ENCODE measurements at regions not wholly inside any gene's neighbourhood (a gene's known extent, or its start where the extent isn't known, plus 50 kb on each side); places are given as distances from the start of the nearest gene placed in this dataset.

GRCh38 chr1:209505044-209505443, 78.5 kb upstream of the CAMK1G start:
- DNase-seq: no peak

DNA sequence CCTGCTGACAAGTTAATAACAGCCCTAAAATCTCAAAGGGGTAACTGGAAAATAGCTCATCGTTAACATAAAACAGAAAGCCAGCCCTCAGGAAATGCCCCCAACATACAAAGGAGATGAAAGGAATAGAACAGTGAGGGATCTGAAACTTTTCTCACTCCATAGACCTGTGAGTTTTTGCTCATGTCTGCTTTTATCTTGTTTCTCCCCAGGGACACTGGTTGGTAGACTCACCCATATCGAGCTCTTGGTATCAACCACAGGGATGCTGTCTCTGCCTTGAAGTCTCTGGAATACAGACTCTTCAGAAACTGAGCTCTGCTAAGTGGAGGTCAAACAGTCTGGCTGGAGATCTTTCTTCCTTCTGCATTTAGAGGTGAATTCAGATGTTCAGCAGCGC, 77.4 kb upstream of the CAMK1G start:
- no peak for DNase-seq

GRCh38 chr1:209509039-209509438, 74.5 kb upstream of the CAMK1G start:
- DNase-seq: no peak

DNA sequence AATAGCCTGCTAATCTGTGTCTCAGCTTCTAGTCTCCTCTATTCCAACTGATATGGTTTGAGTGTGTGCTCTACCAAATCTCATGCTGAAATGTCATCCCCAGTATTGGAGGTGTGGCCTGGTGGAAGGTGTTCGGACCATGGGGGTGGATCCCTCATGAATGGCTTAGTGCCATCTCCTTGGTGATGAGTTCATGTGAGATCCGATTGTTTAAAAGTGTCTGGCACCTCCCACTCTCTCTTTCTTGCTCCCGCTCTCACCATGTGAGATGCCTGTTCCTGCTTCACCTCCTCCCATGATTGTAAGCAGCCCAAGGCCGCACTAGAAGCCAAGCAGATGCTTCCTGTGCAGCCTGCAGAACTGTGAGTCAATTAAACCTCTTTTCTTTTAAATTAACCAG, 73.5 kb upstream of the CAMK1G start:
- DNase-seq: no peak

- DNase-seq: no peak
Observed at GRCh38 chr1:209511169-209511568, 72.3 kb upstream of the CAMK1G start.

DNA sequence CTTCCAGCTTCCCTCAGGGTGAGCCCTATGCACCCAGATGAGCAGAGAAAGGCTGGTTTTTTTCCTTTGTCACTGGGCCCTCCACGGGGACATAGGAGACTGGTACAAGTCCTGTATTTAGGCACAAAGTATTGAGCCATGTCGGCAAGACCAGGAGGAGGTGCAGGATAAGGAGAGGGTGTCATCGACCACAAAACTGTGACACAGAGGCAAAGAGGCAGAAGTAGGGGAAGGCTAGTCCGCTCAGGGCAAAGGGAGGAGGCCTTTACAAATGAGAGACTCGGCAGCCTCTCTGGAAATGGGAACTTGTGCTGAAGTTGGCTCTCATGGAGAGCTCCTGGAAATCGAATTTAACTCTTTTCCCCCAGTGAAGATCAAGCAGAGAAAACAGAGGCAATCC, 70.7 kb upstream of the CAMK1G start:
- DNase-seq: no peak

- no peak for DNase-seq
Observed at GRCh38 chr1:209513226-209513625, 70.3 kb upstream of the CAMK1G start.

DNA sequence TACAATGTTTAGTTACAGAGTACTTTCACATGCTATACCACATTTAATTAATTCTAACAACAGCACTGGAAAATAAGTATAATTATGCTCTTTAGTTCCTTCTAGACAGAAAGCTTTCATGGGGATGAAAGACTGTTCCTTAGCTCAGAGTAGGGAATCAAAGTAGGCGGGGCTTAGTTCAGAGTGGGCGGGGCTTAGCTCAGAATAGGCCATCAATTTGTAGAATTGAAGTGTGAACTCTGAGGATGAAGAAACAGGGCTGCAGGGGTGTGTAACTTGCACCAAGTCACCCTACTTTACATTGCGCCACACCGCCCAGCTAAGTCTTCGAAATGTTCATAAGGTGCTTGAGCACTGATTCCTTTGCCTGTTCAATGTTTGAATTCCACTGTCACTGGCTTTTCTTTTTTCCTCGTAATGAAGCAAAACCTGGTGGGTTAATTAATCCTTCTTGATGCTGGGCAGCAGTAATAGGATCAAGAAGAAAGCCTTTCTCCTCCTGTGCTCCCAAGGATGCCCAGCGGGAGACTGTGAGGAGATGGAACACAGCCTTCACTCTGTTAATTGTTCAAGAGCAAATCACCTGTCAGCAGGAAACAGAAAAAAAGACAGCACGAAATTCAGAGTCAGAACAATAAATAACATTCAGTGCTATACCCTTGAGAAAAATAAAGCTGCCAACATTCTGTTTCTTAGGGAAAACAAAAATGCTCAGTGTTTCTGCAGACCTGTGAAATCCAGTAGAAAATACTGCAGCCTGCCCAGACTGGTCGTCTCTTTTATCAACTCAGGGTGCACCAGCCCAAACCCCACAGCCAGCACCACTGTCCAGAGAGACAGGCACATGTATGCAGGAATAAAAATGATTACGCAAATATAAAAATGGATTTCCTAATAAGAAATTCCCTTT, 66.5 kb upstream of the CAMK1G start:
- no peak for DNase-seq

GRCh38 chr1:209517681-209518050, 65.8 kb upstream of the CAMK1G start:
- DNase-seq: no peak

GRCh38 chr1:209519786-209520185, 63.7 kb upstream of the CAMK1G start:
- no peak for DNase-seq

DNA sequence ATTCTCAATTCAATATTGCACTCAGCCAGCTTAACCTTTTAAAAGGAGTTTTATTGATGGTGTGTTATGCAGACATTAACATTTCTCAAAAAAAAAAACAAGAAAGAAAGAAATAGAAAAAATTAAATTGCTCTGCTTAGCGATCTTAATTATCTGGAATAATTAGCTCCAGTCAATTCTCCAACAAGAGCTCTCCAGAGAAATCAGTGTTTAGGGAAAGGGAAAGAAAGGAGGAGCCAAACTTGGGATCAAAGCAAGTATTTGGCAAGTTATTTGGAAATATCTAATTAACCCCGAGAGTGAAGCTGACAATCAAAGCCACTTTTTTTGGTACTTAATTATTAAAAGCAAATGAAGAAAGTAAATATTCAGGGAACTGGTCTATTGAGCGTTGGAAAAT, 60.7 kb upstream of the CAMK1G start:
- no peak for DNase-seq

DNA sequence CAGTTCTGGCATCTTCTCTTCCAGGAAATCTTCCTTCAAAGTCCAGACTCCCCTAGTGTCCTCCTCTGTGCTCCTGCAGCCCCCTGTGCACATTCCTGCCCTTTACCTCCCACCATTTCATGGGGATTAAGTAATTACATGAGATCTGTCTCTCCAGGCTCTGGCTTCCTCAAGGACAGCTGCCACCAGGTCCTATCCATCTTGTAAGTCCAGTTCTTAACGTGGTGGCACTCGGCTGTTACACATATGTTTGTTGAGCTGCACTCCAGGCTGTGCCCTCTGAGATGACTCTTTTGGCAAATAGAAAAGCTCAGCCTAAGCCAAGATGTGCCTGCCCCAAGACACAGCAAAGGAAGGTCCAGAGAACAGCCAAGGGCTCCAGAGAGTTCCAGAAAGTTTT, 57.4 kb upstream of the CAMK1G start:
- no peak for DNase-seq

- no peak for DNase-seq
Observed at GRCh38 chr1:209527372-209527771, 56.1 kb upstream of the CAMK1G start.

DNA sequence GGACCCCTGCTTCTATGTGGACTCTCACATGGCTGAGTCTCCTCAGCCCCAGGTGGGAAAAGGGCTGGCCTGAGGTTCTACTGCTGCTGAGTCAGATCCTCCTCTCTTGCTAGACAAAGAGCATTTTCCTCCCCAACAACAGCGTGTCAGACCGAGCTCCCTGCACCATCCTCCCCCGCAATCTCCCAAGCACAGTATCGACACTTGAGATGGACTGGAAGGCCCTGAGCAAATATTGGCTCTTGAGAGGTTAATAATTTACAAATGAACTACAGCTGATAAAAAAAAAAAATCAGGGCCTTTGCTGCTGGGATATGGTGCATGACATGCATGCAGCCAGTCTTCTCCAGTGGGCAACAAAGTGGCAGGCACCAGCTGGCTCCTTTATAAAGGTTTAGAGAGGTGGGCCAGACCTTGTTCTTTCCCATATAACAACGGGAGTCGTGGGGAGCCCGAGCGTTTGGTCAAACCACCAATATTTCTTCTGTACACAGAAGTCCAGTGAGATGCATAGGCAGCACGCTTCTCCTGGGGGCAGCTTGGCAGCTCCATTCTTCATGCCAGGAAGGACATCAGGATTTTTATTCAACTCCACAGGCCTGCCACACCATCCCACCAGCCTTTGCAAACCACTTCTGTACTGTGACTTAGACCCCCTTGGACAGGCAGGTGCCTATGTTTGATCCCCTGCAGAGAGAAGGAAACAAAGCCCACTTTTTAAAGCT, 55.4 kb upstream of the CAMK1G start:
- no peak for DNase-seq

DNA sequence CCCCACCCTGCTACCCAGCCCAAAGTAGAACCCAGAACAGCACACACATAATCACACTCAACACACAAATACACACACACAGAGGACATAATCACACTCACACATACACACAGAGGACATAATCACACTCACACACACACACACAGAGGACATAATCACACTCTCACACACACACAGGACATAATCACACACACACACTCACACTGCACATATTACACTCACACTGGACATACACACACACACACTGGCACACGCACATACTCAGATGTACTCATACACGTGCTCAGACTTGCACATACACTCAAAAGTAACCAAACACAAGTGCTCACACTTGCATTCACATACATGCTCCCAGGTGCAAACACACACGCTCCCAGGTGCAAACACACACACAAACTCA, 54.3 kb upstream of the CAMK1G start:
- no peak for DNase-seq

GRCh38 chr1:209531006-209531405, 52.5 kb upstream of the CAMK1G start:
- no peak for DNase-seq

GRCh38 chr1:209531549-209531948, 52.0 kb upstream of the CAMK1G start:
- DNase-seq: no peak

Data from NCI-H2081 treated with DMSO at 0.1 percent for 48 hours (cell line).